DOHH2 (cell line): ENCODE measurements at regions not wholly inside any gene's neighbourhood (a gene's known extent, or its start where the extent isn't known, plus 50 kb on each side); places are given as distances from the start of the nearest gene placed in this dataset.

Experiments
- CTCF ChIP-seq: fragments of 200-600 bp; sonication (generic); IDR thresholded peaks from one replicate; pipeline ENCODE4 v1.5.1; 2014; ENCODE audit warnings: antibody characterized with exemption, mild to moderate bottlenecking, low read depth, low read length; ENCODE audit not compliant: poor library complexity, severe bottlenecking
- EZH2phosphoT487 ChIP-seq: fragments of 200-600 bp; sonication (generic); IDR thresholded peaks from 2 replicates; pipeline ENCODE4 v1.6.1; 2017; ENCODE audit warnings: borderline replicate concordance, mild to moderate bottlenecking, antibody characterized with exemption, low read length, moderate library complexity, mixed read lengths

GRCh38 chr17:68763562-68763961, 162.4 kb upstream of the FAM20A start:
- TF ChIP-seq CTCF, result no peak
- TF ChIP-seq EZH2phosphoT487, result no peak
